B cell (primary cell): ENCODE measurements at regions not wholly inside any gene's neighbourhood (a gene's known extent, or its start where the extent isn't known, plus 50 kb on each side); places are given as distances from the start of the nearest gene placed in this dataset.

Source experiments
- ATAC-seq: fragments of 200-7000 bp; cut with Tn5 transposase; one replicate; pipeline ENCODE4 v1.10.0; 2021; ENCODE audit warnings: low read depth, mild to moderate bottlenecking, moderate number of reproducible peaks, moderate library complexity
- CTCF ChIA-PET: fragments of 350-600 bp; sonication (Branson Sonifier 250); formaldehyde crosslinking; loops from one replicate; lab custom pipeline; 2021; ENCODE audit warnings: antibody characterized with exemption, inconsistent platforms; lab: Charles Lee
- POLR2A ChIA-PET: fragments of 350-600 bp; sonication (Branson Sonifier 250); formaldehyde crosslinking; loops from one replicate; lab custom pipeline; 2021; ENCODE audit warnings: antibody characterized with exemption; lab: Charles Lee
- DNase-seq: peaks from one replicate; pipeline ENCODE4 v3.0.0; 2013
- H2AFZ ChIP-seq: 2 replicates; pipeline ENCODE4 v1.6.1; 2012; ENCODE audit warnings: mild to moderate bottlenecking, low read depth, low read length; ENCODE audit not compliant: insufficient read depth, poor library complexity, severe bottlenecking
- H3K27ac ChIP-seq, 2 donors: 1 replicate in 1 of 2; 2 replicates in 1 of 2; pipeline ENCODE4 v1.5.1; 2012 to 2013; ENCODE audit warnings: low read length in 2 of 2, mild to moderate bottlenecking in 2 of 2, moderate library complexity in 1 of 2
- H3K27me3 ChIP-seq, 4 experiments: fragments of 200-600 bp in 1 of 4; sonication (generic) in 1 of 4; replicated peaks in 1 of 4; 1 replicate in 2 of 4; 2 replicates in 2 of 4; pipeline versions ENCODE4 v1.6.1 to v1.7.0; 2013 to 2016; ENCODE audit warnings: low read length in 3 of 4, mild to moderate bottlenecking in 2 of 4, mixed read lengths in 1 of 4, moderate library complexity in 1 of 4; ENCODE audit not compliant: insufficient read depth in 4 of 4, control insufficient read depth in 3 of 4; ENCODE audit errors: control extremely low read depth in 1 of 4
- H3K36me3 ChIP-seq, 2 experiments: replicated peaks in 1 of 2; 1 replicate in 1 of 2; 2 replicates in 1 of 2; pipeline versions ENCODE4 v1.6.1 to v1.7.1; 2013; ENCODE audit warnings: low read length in 1 of 2; ENCODE audit not compliant: insufficient read depth in 2 of 2, control insufficient read depth in 1 of 2; ENCODE audit errors: control extremely low read depth in 1 of 2, extremely low read depth in 1 of 2
- H3K4me1 ChIP-seq, 2 donors: fragments of 200-600 bp in 1 of 2; sonication (generic) in 1 of 2; 1 replicate in 1 of 2; 2 replicates in 1 of 2; pipeline versions ENCODE4 v1.5.1 to v1.6.1; 2013 to 2017; ENCODE audit warnings: low read length in 2 of 2; ENCODE audit not compliant: control insufficient read depth in 2 of 2, insufficient read depth in 2 of 2
- H3K4me2 ChIP-seq: replicated peaks from 2 replicates; pipeline ENCODE3; 2012; ENCODE audit warnings: mild to moderate bottlenecking, low read depth, low read length; ENCODE audit not compliant: poor library complexity, severe bottlenecking
- H3K4me3 ChIP-seq, 5 experiments: fragments of 200-600 bp in 1 of 5; sonication (generic) in 1 of 5; 1 replicate in 3 of 5; 2 replicates in 2 of 5; pipeline versions ENCODE4 v1.5.1 to v1.7.0; 2011 to 2016; ENCODE audit warnings: low read length in 4 of 5, mild to moderate bottlenecking in 4 of 5, low read depth in 2 of 5, control low read depth in 1 of 5, moderate library complexity in 1 of 5; ENCODE audit not compliant: insufficient read depth in 1 of 5; ENCODE audit errors: control extremely low read depth in 1 of 5, extremely low read depth in 1 of 5
- H3K79me2 ChIP-seq: fragments of 200-600 bp; sonication (generic); one replicate; pipeline ENCODE4 v1.6.0; 2016; ENCODE audit warnings: low read length; ENCODE audit not compliant: control insufficient read depth, insufficient read depth
- H3K9ac ChIP-seq: fragments of 200-600 bp; sonication (generic); 2 replicates; pipeline ENCODE4 v1.6.1; 2017; ENCODE audit warnings: mild to moderate bottlenecking, low read length, moderate library complexity
- H3K9me3 ChIP-seq, 3 donors: one replicate each; pipeline versions ENCODE4 v1.6.1 to v1.7.1; 2013; ENCODE audit warnings: low read length in 2 of 3; ENCODE audit not compliant: control insufficient read depth in 2 of 3, insufficient read depth in 1 of 3; ENCODE audit errors: control extremely low read depth in 1 of 3
- H4K20me1 ChIP-seq: 2 replicates; pipeline ENCODE4 v1.6.0; 2012; ENCODE audit warnings: mild to moderate bottlenecking, low read length; ENCODE audit not compliant: insufficient read depth, control insufficient read depth, poor library complexity, severe bottlenecking
- H3K27ac Mint-ChIP-seq: one replicate; pipeline ENCODE4 v1.8.0; 2021; ENCODE audit warnings: mixed read lengths
- H3K27me3 Mint-ChIP-seq: one replicate; pipeline ENCODE4 v1.8.0; 2021; ENCODE audit warnings: mixed read lengths
- H3K4me1 Mint-ChIP-seq: one replicate; pipeline ENCODE4 v1.8.0; 2021; ENCODE audit warnings: mixed read lengths
- H3K4me3 Mint-ChIP-seq: one replicate; pipeline ENCODE4 v1.8.0; 2021; ENCODE audit warnings: mixed read lengths
- H3K9me3 Mint-ChIP-seq: one replicate; pipeline ENCODE4 v1.8.0; 2022; ENCODE audit warnings: mixed read lengths; ENCODE audit not compliant: insufficient read depth
- EZH2 ChIP-seq: IDR thresholded peaks from 2 replicates; pipeline ENCODE4 v1.6.1; 2012; ENCODE audit warnings: borderline replicate concordance, low read depth, mild to moderate bottlenecking, moderate library complexity, low read length; ENCODE audit not compliant: insufficient read depth, poor library complexity, severe bottlenecking
- WGBS: methylation state at CpG from one replicate; pipeline ENCODE4 v1.1.5; 2013; ENCODE audit warnings: missing lambda C conversion rate; ENCODE audit not compliant: insufficient coverage; 5-methylcytosine and 5-hydroxymethylcytosine counted together
- intact Hi-C: fragments of 100-400 bp; cut with micrococcal nuclease; formaldehyde crosslinking; loops from one replicate; pipeline ENCODE4 v1.10.0; 2022
- TF ChIP-seq, protein P1 (sequence below): fragments of 200-600 bp; IDR thresholded peaks from one replicate; pipeline ENCODE4 v1.8.0; 2022; ENCODE audit warnings: antibody characterized with exemption, mild to moderate bottlenecking

DNA sequence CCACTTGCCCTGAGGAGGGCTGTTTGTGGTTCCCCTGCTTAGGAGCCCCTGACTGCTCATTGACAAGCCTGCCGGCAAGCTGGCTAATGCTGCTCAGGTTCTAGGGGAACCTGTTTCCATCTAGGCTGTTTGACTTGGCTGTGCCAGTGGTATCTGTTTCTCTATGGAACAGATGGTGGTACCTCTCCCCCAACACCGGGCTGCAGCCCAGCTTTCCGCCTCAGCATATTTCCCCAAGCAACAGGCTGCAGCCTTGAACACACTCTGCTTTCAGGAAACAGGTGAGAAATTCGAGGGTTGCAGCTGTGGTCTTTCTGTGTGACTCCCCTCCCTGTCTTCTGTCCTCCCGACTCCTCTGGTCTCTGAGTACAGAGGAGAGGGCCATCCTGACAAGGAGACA is 132.3 kb downstream of the TMEM132E start:
- Mint-ChIP-seq H3K9me3 (no peaks in the 10 kb centered on the region), H3K27me3 (peaks cover 24% of the 10 kb centered on the region), H3K27ac (no peak overlapping the region), H3K4me3 (no peak overlapping the region), H3K4me1 (no peaks in the 10 kb centered on the region)
- DNase-seq (no peak), ATAC-seq (no peak)
- Histone ChIP-seq H3K36me3 (no peaks in the 10 kb centered on the region), H3K4me2 (no peak overlapping the region), H3K9me3 (no peaks in the 10 kb centered on the region), H3K4me3 (no peak overlapping the region), H2AFZ (no peak overlapping the region), H3K79me2 (no peaks in the 10 kb centered on the region), H4K20me1 (no peaks in the 10 kb centered on the region), H3K4me1 (no peaks in the 10 kb centered on the region), H3K27ac (no peak overlapping the region), H3K27me3 (no peaks in the 10 kb centered on the region), H3K9ac (no peak overlapping the region)
- 37% methylated on average over 2 of the region's 5 CpGs for WGBS
- intact Hi-C loops, result no loop called here
- POLR2A ChIA-PET, result no interaction called here
- TF ChIP-seq EZH2, result no peak
- TF ChIP-seq, protein P1, sequence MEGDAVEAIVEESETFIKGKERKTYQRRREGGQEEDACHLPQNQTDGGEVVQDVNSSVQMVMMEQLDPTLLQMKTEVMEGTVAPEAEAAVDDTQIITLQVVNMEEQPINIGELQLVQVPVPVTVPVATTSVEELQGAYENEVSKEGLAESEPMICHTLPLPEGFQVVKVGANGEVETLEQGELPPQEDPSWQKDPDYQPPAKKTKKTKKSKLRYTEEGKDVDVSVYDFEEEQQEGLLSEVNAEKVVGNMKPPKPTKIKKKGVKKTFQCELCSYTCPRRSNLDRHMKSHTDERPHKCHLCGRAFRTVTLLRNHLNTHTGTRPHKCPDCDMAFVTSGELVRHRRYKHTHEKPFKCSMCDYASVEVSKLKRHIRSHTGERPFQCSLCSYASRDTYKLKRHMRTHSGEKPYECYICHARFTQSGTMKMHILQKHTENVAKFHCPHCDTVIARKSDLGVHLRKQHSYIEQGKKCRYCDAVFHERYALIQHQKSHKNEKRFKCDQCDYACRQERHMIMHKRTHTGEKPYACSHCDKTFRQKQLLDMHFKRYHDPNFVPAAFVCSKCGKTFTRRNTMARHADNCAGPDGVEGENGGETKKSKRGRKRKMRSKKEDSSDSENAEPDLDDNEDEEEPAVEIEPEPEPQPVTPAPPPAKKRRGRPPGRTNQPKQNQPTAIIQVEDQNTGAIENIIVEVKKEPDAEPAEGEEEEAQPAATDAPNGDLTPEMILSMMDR, result no peak
- CTCF ChIA-PET, result no interaction called here

DNA sequence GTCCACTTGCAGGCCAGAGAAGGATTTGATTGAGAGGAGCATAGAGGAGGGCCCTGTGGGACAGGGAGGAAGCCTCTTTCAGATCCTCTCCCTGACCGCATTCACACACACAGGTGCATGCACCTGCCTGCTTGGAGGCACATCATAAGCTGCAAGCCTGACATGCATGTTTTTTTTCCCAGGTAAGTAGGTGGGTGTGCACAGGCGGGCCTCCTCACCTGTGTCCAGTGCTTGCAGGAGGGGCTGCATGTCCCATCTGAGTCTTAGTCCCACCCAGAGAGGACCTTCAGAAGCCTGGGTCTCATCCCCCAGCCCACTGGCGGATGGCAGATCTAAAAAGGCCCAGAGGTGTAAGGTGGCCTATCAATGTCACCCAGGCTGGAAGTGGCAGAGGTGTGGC is 130.8 kb downstream of the TMEM132E start:
- H3K79me2 ChIP-seq, result no peaks in the 10 kb centered on the region
- H3K4me3 ChIP-seq, result no peak overlapping the region
- no peaks in the 10 kb centered on the region for H4K20me1 ChIP-seq
- Mint-ChIP-seq H3K27ac (no peak overlapping the region), H3K4me3 (no peak overlapping the region), H3K9me3 (no peaks in the 10 kb centered on the region), H3K27me3 (peaks cover 24% of the 10 kb centered on the region), H3K4me1 (no peaks in the 10 kb centered on the region)
- no peaks in the 10 kb centered on the region for H3K27me3 ChIP-seq
- POLR2A ChIA-PET, result no interaction called here
- H3K9ac ChIP-seq, result no peak overlapping the region
- no peak overlapping the region for H3K4me2 ChIP-seq
- ATAC-seq (no peak), DNase-seq (no peak)
- 100% methylated on average over 1 of the region's 3 CpGs for WGBS
- no peak overlapping the region for H3K27ac ChIP-seq
- intact Hi-C loops, result no loop called here
- TF ChIP-seq EZH2, result no peak
- TF ChIP-seq, protein P1, result no peak
- no peaks in the 10 kb centered on the region for H3K4me1 ChIP-seq
- H3K9me3 ChIP-seq, result no peaks in the 10 kb centered on the region
- H3K36me3 ChIP-seq, result no peaks in the 10 kb centered on the region
- no peak overlapping the region for H2AFZ ChIP-seq
- CTCF ChIA-PET, result no interaction called here
